Trophoblast cell (in vitro differentiated cells and primary cell): ENCODE measurements at regions not wholly inside any gene's neighbourhood (a gene's known extent, or its start where the extent isn't known, plus 50 kb on each side); places are given as distances from the start of the nearest gene placed in this dataset.

Source experiments
- DNase-seq, 2 donors: peaks; one replicate each; pipeline ENCODE4 v3.0.0-alpha.2; 2016
- H2AFZ ChIP-seq: 2 replicates; pipeline ENCODE4 v1.6.1; 2013; ENCODE audit warnings: low read length, moderate library complexity, mild to moderate bottlenecking; ENCODE audit not compliant: insufficient read depth, poor library complexity
- H2AK5ac ChIP-seq: 2 replicates; pipeline ENCODE4 v1.6.1; 2013; ENCODE audit warnings: mild to moderate bottlenecking, low read length
- H2BK120ac ChIP-seq: 2 replicates; pipeline ENCODE4 v1.6.1; 2013; ENCODE audit warnings: low read length, mild to moderate bottlenecking, moderate library complexity; ENCODE audit not compliant: insufficient read depth, poor library complexity
- H2BK12ac ChIP-seq: 2 replicates; pipeline ENCODE4 v1.6.1; 2013; ENCODE audit warnings: mild to moderate bottlenecking, low read length, moderate library complexity
- H2BK5ac ChIP-seq: 2 replicates; pipeline ENCODE4 v1.6.1; 2013; ENCODE audit warnings: low read length, low read depth, moderate library complexity, mild to moderate bottlenecking; ENCODE audit not compliant: poor library complexity
- H3K14ac ChIP-seq: 2 replicates; pipeline ENCODE4 v1.6.1; 2013; ENCODE audit warnings: mild to moderate bottlenecking, low read length
- H3K18ac ChIP-seq: 2 replicates; pipeline ENCODE4 v1.6.1; 2013; ENCODE audit warnings: mild to moderate bottlenecking, low read length
- H3K23ac ChIP-seq: 2 replicates; pipeline ENCODE4 v1.6.1; 2013; ENCODE audit warnings: low read length
- H3K27ac ChIP-seq: 2 replicates; pipeline ENCODE4 v1.5.1; 2013; ENCODE audit warnings: low read depth, mild to moderate bottlenecking, inconsistent platforms, low read length, moderate library complexity
- H3K27me3 ChIP-seq: 2 replicates; pipeline ENCODE4 v1.6.1; 2013; ENCODE audit warnings: inconsistent platforms, mild to moderate bottlenecking, low read length, moderate library complexity; ENCODE audit not compliant: insufficient read depth
- H3K36me3 ChIP-seq, 2 experiments: 1 replicate in 1 of 2; 2 replicates in 1 of 2; pipeline ENCODE4 v1.6.1; 2013; ENCODE audit warnings: low read length in 2 of 2, mild to moderate bottlenecking in 2 of 2, moderate library complexity in 1 of 2; ENCODE audit not compliant: insufficient read depth in 2 of 2, control insufficient read depth in 1 of 2
- H3K4ac ChIP-seq: 2 replicates; pipeline ENCODE4 v1.6.1; 2013; ENCODE audit warnings: low read depth, mild to moderate bottlenecking, low read length, moderate library complexity
- H3K4me1 ChIP-seq, 2 experiments: 1 replicate in 1 of 2; 2 replicates in 1 of 2; pipeline ENCODE4 v1.6.1; 2013; ENCODE audit warnings: low read length in 2 of 2, mild to moderate bottlenecking in 2 of 2, moderate library complexity in 1 of 2; ENCODE audit not compliant: insufficient read depth in 2 of 2, control insufficient read depth in 1 of 2
- H3K4me2 ChIP-seq: 2 replicates; pipeline ENCODE4 v1.6.1; 2013; ENCODE audit warnings: inconsistent platforms, mild to moderate bottlenecking, low read length, moderate library complexity
- H3K4me3 ChIP-seq: 2 replicates; pipeline ENCODE4 v1.5.1; 2013; ENCODE audit warnings: mild to moderate bottlenecking, low read depth, low read length, inconsistent platforms
- H3K79me1 ChIP-seq: one replicate; pipeline ENCODE4 v1.6.1; 2013; ENCODE audit warnings: low read length
- H3K79me2 ChIP-seq: 2 replicates; pipeline ENCODE4 v1.6.1; 2013; ENCODE audit warnings: low read length, mild to moderate bottlenecking; ENCODE audit not compliant: control insufficient read depth, insufficient read depth, poor library complexity
- H3K9ac ChIP-seq: 2 replicates; pipeline ENCODE4 v1.6.1; 2013; ENCODE audit warnings: mild to moderate bottlenecking, low read length
- H3K9me3 ChIP-seq: 2 replicates; pipeline ENCODE4 v1.6.1; 2013; ENCODE audit warnings: low read depth, mild to moderate bottlenecking, control low read depth, inconsistent platforms, low read length; ENCODE audit not compliant: insufficient read depth
- H4K12ac ChIP-seq: 2 replicates; pipeline ENCODE4 v1.6.1; 2013; ENCODE audit warnings: low read depth, mild to moderate bottlenecking, low read length, moderate library complexity
- H4K8ac ChIP-seq: 2 replicates; pipeline ENCODE4 v1.6.1; 2013; ENCODE audit warnings: low read depth, mild to moderate bottlenecking, low read length, moderate library complexity
- H4K91ac ChIP-seq: one replicate; pipeline ENCODE4 v1.6.1; 2013; ENCODE audit warnings: low read depth, mild to moderate bottlenecking, low read length, moderate library complexity
- WGBS: extraction: QIAGEN DNeasy Blood & Tissue Kit; methylation state at CpG from one replicate; pipeline ENCODE4 v1.1.7; 2013; ENCODE audit warnings: missing lambda C conversion rate; ENCODE audit not compliant: insufficient read length, insufficient coverage; ENCODE audit errors: extremely low coverage; 5-methylcytosine and 5-hydroxymethylcytosine counted together

DNA sequence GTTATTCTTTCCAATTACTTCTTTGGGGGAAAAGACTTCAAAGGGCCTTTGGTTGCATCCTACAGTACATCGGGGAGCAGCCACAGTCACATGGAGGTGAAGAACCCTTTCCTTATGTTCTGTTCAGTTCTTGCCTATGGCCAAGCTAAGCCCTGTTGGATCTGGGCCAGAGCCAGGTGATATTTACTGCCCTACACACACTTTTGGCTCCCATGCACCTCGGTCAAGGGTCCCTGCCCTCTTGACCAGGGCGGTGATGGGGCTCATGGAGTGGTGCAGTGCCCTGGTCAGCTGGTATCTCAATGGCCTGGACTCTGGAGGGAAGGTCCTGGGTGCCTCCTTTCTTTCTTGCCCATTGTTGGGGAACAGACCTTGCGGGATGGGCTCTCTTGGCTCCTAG lies 98.7 kb downstream of the VAPA start:
- Histone ChIP-seq H2AFZ (no peak overlapping the region), H3K14ac (no peak overlapping the region), H3K9me3 (no peaks in the 10 kb centered on the region), H3K4ac (no peak overlapping the region), H3K4me3 (no peak overlapping the region), H3K27me3 (no peaks in the 10 kb centered on the region), H2BK12ac (no peak overlapping the region), H3K18ac (no peak overlapping the region), H3K36me3 (no peaks in the 10 kb centered on the region), H3K4me1 (peaks cover 4 to 7% of the 10 kb centered on the region in 2 experiments), H2BK120ac (no peak overlapping the region), H3K23ac (no peak overlapping the region), H3K9ac (no peak overlapping the region), H3K79me2 (no peaks in the 10 kb centered on the region), H3K27ac (no peak overlapping the region), H3K4me2 (no peak overlapping the region), H4K12ac (no peak overlapping the region), H2AK5ac (no peak overlapping the region), H4K91ac (no peak overlapping the region), H3K79me1 (no peaks in the 10 kb centered on the region), H4K8ac (no peak overlapping the region), H2BK5ac (no peak overlapping the region)
- no peak for DNase-seq
- no CpG with 5 or more reads among the region's 4 CpGs for WGBS

DNA sequence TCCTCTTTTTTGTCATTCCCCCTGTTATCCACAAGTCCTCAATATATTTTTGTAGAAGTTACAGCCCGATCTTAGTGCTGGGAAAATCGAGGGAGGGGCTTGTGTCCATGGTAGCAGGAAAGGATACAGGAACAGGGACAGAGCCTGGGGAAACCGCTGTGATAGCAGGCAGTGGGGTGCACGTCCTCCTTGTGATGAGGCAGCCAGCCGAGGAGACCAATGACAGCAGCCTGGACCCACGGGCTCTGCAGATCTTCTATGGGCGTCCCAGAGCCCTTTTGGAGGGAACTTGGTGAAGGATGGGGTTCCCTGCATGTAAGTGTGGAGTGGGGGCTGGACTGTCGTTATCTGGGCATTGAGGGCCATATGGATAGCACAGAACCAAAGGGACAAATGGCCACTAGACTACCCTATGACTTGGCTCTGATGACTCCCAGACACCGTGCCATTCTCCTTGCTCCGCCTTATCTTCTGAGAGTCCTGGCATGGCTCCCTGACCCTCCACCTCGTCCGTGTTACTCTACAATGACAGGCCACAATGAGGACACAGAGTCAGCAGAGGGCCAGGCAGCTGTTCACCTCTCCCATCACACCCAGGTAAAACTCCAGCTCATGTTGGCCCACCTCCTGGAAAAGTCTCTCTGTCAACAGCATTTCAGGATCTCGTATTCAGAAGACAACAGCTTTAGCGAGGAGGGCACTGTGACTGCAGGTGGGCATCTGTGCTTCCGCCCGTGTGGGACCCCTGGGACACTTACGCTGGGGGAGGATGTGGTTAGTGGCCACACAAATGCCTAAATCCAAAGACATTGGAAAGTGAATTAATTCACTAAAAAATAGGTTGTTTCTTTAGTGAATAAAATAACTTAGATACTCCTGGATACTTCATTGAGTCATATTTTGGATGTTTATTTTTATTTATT lies 100.1 kb downstream of the VAPA start:
- no peak overlapping the region for H4K8ac ChIP-seq
- H3K9ac ChIP-seq, result no peak overlapping the region
- no peak overlapping the region for H3K4me2 ChIP-seq
- no CpG with 5 or more reads among the region's 17 CpGs for WGBS
- peaks cover 4 to 7% of the 10 kb centered on the region in 2 experiments for H3K4me1 ChIP-seq
- no peaks in the 10 kb centered on the region for H3K79me1 ChIP-seq
- no peak overlapping the region for H2AK5ac ChIP-seq
- H3K27ac ChIP-seq, result no peak overlapping the region
- no peak overlapping the region for H2BK120ac ChIP-seq
- H3K36me3 ChIP-seq, result no peaks in the 10 kb centered on the region
- no peaks in the 10 kb centered on the region for H3K9me3 ChIP-seq
- H2BK12ac ChIP-seq, result no peak overlapping the region
- no peak overlapping the region for H4K91ac ChIP-seq
- H3K79me2 ChIP-seq, result no peaks in the 10 kb centered on the region
- no peak overlapping the region for H3K4ac ChIP-seq
- H3K23ac ChIP-seq, result no peak overlapping the region
- no peak overlapping the region for H4K12ac ChIP-seq
- H3K27me3 ChIP-seq, result no peaks in the 10 kb centered on the region
- H3K14ac ChIP-seq, result no peak overlapping the region
- H3K4me3 ChIP-seq, result no peak overlapping the region
- no peak overlapping the region for H3K18ac ChIP-seq
- no peak for DNase-seq
- H2BK5ac ChIP-seq, result no peak overlapping the region
- no peak overlapping the region for H2AFZ ChIP-seq

- peak; percentile 72 to 87 for DNase-seq
- no peak overlapping the region for H3K4me3 ChIP-seq
- no peak overlapping the region for H3K14ac ChIP-seq
- H3K18ac ChIP-seq, result no peak overlapping the region
- no peak overlapping the region for H3K23ac ChIP-seq
- H3K4me1 ChIP-seq, result peaks cover 4 to 7% of the 10 kb centered on the region in 2 experiments
- H4K91ac ChIP-seq, result no peak overlapping the region
- WGBS, result no CpG with 5 or more reads among the region's 9 CpGs
- no peaks in the 10 kb centered on the region for H3K79me1 ChIP-seq
- no peak overlapping the region for H2BK120ac ChIP-seq
- no peaks in the 10 kb centered on the region for H3K9me3 ChIP-seq
- H4K8ac ChIP-seq, result no peak overlapping the region
- no peaks in the 10 kb centered on the region for H3K79me2 ChIP-seq
- H3K36me3 ChIP-seq, result no peaks in the 10 kb centered on the region
- H3K9ac ChIP-seq, result no peak overlapping the region
- no peak overlapping the region for H3K4ac ChIP-seq
- H4K12ac ChIP-seq, result no peak overlapping the region
- no peak overlapping the region for H2BK5ac ChIP-seq
- no peak overlapping the region for H3K4me2 ChIP-seq
- peak overlapping the region; percentile 38 for H3K27ac ChIP-seq
- H3K27me3 ChIP-seq, result no peaks in the 10 kb centered on the region
- H2AFZ ChIP-seq, result no peak overlapping the region
- H2BK12ac ChIP-seq, result no peak overlapping the region
- H2AK5ac ChIP-seq, result no peak overlapping the region
Observed at GRCh38 chr18:10015288-10015701, 101.5 kb downstream of the VAPA start.

DNA sequence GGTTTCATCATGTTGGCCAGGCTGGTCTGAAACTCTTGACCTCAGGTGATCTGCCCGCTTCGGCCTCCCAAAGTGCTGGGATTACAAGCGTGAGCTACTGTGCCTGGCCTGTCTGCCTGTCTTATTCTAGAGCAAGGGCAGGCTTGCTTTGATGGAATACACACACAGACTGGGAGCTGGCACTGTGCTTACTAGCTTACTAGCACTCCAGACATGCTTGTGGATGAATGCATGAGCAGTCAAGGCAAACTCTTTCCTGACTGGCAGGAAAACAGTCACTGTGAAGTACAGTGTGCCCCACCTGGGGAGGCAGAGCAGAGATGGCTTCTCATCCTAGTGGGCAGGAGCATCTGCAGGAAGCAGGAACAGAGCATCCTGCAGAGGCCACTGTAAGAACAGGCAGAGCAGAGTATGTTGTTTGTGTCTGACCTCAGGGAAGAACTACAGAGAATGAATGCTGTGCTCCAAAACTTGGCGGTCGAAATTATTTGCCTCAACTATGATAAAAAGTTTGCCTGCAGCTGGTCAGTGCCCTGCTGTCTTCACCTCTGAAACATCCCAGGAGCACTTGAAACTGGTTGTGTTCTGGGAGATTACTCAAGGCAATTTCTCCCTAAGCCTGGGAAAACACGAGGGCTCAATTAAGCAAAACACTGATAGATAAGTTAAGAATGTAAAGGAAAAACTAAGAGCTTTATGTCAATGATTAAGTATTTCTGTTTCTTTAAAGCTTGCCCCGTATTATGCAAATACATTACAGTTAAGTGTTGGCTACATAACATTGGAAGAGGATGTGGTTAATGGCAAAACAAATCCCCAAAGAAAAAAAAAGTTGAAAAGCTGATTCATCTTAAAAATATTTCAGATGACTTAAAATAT lies 102.4 kb downstream of the VAPA start:
- no CpG with 5 or more reads among the region's 7 CpGs for WGBS
- no peak overlapping the region for H2BK12ac ChIP-seq

More for the DNA sequence above, 102.4 kb downstream of the VAPA start:
- H4K8ac ChIP-seq, result no peak overlapping the region
- peaks cover 4 to 7% of the 10 kb centered on the region in 2 experiments for H3K4me1 ChIP-seq
- H3K36me3 ChIP-seq, result no peaks in the 10 kb centered on the region
- no peaks in the 10 kb centered on the region for H3K79me1 ChIP-seq
- H3K27ac ChIP-seq, result peak overlapping the region; percentile 30
- no peaks in the 10 kb centered on the region for H3K27me3 ChIP-seq
- H3K18ac ChIP-seq, result no peak overlapping the region
- H3K23ac ChIP-seq, result no peak overlapping the region
- H3K4me2 ChIP-seq, result no peak overlapping the region
- no peak overlapping the region for H4K12ac ChIP-seq
- H4K91ac ChIP-seq, result no peak overlapping the region
- no peak overlapping the region for H2BK5ac ChIP-seq
- no peak overlapping the region for H3K4me3 ChIP-seq
- no peak overlapping the region for H2AFZ ChIP-seq
- no peak overlapping the region for H2AK5ac ChIP-seq
- DNase-seq, result peak; percentile 56 to 81
- H3K79me2 ChIP-seq, result no peaks in the 10 kb centered on the region
- H2BK120ac ChIP-seq, result no peak overlapping the region
- no peak overlapping the region for H3K4ac ChIP-seq
- H3K9ac ChIP-seq, result no peak overlapping the region
- no peaks in the 10 kb centered on the region for H3K9me3 ChIP-seq
- no peak overlapping the region for H3K14ac ChIP-seq
